ENCODE measurements at regions not wholly inside any gene's neighbourhood (a gene's known extent, or its start where the extent isn't known, plus 50 kb on each side); places are given as distances from the start of the nearest gene placed in this dataset.
A peak's percentile ranks its signal among the peaks of the same experiment; 100 is the strongest.

GRCh38 chr4:31041853-31042252, 321.7 kb downstream of the PCDH7 start:
- Mint-ChIP-seq H3K4me3 (no peak overlapping the region), H3K36me3 (no peaks in the 10 kb centered on the region), H3K27me3 (ENCODE audit: insufficient read depth, low read depth) (no peaks in the 10 kb centered on the region), H3K9me3 (no peaks in the 10 kb centered on the region), H3K4me1 (no peaks in the 10 kb centered on the region), H3K27ac (no peak overlapping the region)
- peak overlapping the region; percentile 8 for H3K27ac ChIP-seq
- H2AFZ ChIP-seq (replicated peaks), result peak overlapping the region; percentile 15
- no peaks in the 10 kb centered on the region for H3K9me3 ChIP-seq (ENCODE audit: low read depth)
- H3K9ac ChIP-seq, result no peak overlapping the region
- H3K4me3 ChIP-seq, result no peak overlapping the region
- peak overlapping the region; percentile 61 for H3K4me2 ChIP-seq
- no peak for DNase-seq (ENCODE audit: low spot score)
- TF ChIP-seq EZH2 (IDR thresholded peaks at IDR 0.05), result no peak
- no peak for TF ChIP-seq EZH2phosphoT487 (IDR thresholded peaks at IDR 0.05)
- TF ChIP-seq CTCF (IDR thresholded peaks at IDR 0.05), result no peak
- no peaks in the 10 kb centered on the region for H3K27me3 ChIP-seq
- H3F3A ChIP-seq (ENCODE audit: low read depth), result peaks cover 30% of the 10 kb centered on the region
- H3K79me2 ChIP-seq (ENCODE audit: low read depth), result no peaks in the 10 kb centered on the region
- peaks cover 40% of the 10 kb centered on the region for H3K4me1 ChIP-seq
- no peaks in the 10 kb centered on the region for H3K36me3 ChIP-seq
- H4K20me1 ChIP-seq (ENCODE audit: low read depth), result no peaks in the 10 kb centered on the region

- TF ChIP-seq EZH2phosphoT487 (IDR thresholded peaks at IDR 0.05) (no peak), CTCF (IDR thresholded peaks at IDR 0.05) (no peak), EZH2 (IDR thresholded peaks at IDR 0.05) (no peak)
- Histone ChIP-seq H3K27ac (peak overlapping the region; percentile 69), H3K4me3 (no peak overlapping the region), H3K4me2 (peak overlapping the region; percentile 23), H3K9ac (no peak overlapping the region), H3K4me1 (peaks cover 44% of the 10 kb centered on the region), H2AFZ (replicated peaks) (no peak overlapping the region), H3F3A (ENCODE audit: low read depth) (peaks cover 30% of the 10 kb centered on the region), H3K27me3 (no peaks in the 10 kb centered on the region), H4K20me1 (ENCODE audit: low read depth) (no peaks in the 10 kb centered on the region), H3K9me3 (ENCODE audit: low read depth) (no peaks in the 10 kb centered on the region), H3K79me2 (ENCODE audit: low read depth) (no peaks in the 10 kb centered on the region), H3K36me3 (no peaks in the 10 kb centered on the region)
- Mint-ChIP-seq H3K4me3 (no peak overlapping the region), H3K27ac (no peak overlapping the region), H3K4me1 (no peaks in the 10 kb centered on the region), H3K9me3 (no peaks in the 10 kb centered on the region), H3K27me3 (ENCODE audit: insufficient read depth, low read depth) (no peaks in the 10 kb centered on the region), H3K36me3 (no peaks in the 10 kb centered on the region)
- peak; percentile 33 for DNase-seq (ENCODE audit: low spot score)
Observed at GRCh38 chr4:31043382-31044062, 323.4 kb downstream of the PCDH7 start.

GRCh38 chr4:31045151-31045550, 325.0 kb downstream of the PCDH7 start:
- Histone ChIP-seq H3F3A (ENCODE audit: low read depth) (peaks cover 30% of the 10 kb centered on the region), H3K4me1 (peaks cover 46% of the 10 kb centered on the region), H3K9ac (no peak overlapping the region), H3K9me3 (ENCODE audit: low read depth) (no peaks in the 10 kb centered on the region), H3K27me3 (no peaks in the 10 kb centered on the region), H3K4me2 (no peak overlapping the region), H3K4me3 (no peak overlapping the region), H3K27ac (no peak overlapping the region), H3K36me3 (no peaks in the 10 kb centered on the region), H4K20me1 (ENCODE audit: low read depth) (no peaks in the 10 kb centered on the region), H3K79me2 (ENCODE audit: low read depth) (no peaks in the 10 kb centered on the region), H2AFZ (replicated peaks) (no peak overlapping the region)
- Mint-ChIP-seq H3K9me3 (no peaks in the 10 kb centered on the region), H3K27me3 (ENCODE audit: insufficient read depth, low read depth) (no peaks in the 10 kb centered on the region), H3K27ac (no peak overlapping the region), H3K36me3 (no peaks in the 10 kb centered on the region), H3K4me3 (no peak overlapping the region), H3K4me1 (no peaks in the 10 kb centered on the region)
- DNase-seq (ENCODE audit: low spot score), result no peak
- TF ChIP-seq EZH2 (IDR thresholded peaks at IDR 0.05) (no peak), EZH2phosphoT487 (IDR thresholded peaks at IDR 0.05) (no peak), CTCF (IDR thresholded peaks at IDR 0.05) (no peak)

Measured in neural progenitor cell (in vitro differentiated cells).